Fibroblast of skin of back (primary cell): ENCODE measurements at regions not wholly inside any gene's neighbourhood (a gene's known extent, or its start where the extent isn't known, plus 50 kb on each side); places are given as distances from the start of the nearest gene placed in this dataset.
"Not testable (repeated sequence)": the region's sequence is repeated elsewhere in the genome, so short reads cannot be mapped to it uniquely, and the experiment has no call there.

Source experiments
- DNase-seq: peaks from one replicate; pipeline ENCODE4 v3.0.0-alpha.2; 2013

- no peak for DNase-seq
These were observed 50.6 kb upstream of the SLC44A3 start for GRCh38 chr1:94769551-94769950.

- DNase-seq: no peak
These were observed 52.1 kb upstream of the SLC44A3 start for GRCh38 chr1:94768036-94768435.

GRCh38 chr1:94765958-94766357 is 54.2 kb upstream of the SLC44A3 start:
- no peak for DNase-seq

- DNase-seq: no peak
These were observed 61.0 kb upstream of the SLC44A3 start for GRCh38 chr1:94759188-94759587.

GRCh38 chr1:94757931-94758330 is 62.2 kb upstream of the SLC44A3 start:
- no peak for DNase-seq

- peak; percentile 92 for DNase-seq
These were observed 64.5 kb upstream of the SLC44A3 start for GRCh38 chr1:94755675-94756074.

GRCh38 chr1:94755016-94755415 is 65.1 kb upstream of the SLC44A3 start:
- DNase-seq: not testable (repeated sequence)

- DNase-seq: no peak
These were observed 65.6 kb upstream of the SLC44A3 start for GRCh38 chr1:94754570-94754969.

- no peak for DNase-seq
These were observed 66.1 kb upstream of the SLC44A3 start for GRCh38 chr1:94754095-94754494.

GRCh38 chr1:94753171-94753972 is 66.8 kb upstream of the SLC44A3 start:
- DNase-seq: no peak

GRCh38 chr1:94751483-94751882 is 68.7 kb upstream of the SLC44A3 start:
- DNase-seq: not testable (repeated sequence)

- DNase-seq: no peak
These were observed 73.3 kb upstream of the SLC44A3 start for GRCh38 chr1:94746635-94747525.

GRCh38 chr1:94745742-94746141 is 74.4 kb upstream of the SLC44A3 start:
- no peak for DNase-seq

GRCh38 chr1:94743862-94744261 is 76.3 kb upstream of the SLC44A3 start:
- no peak for DNase-seq

GRCh38 chr1:94741996-94742395 is 78.2 kb upstream of the SLC44A3 start:
- DNase-seq: no peak

GRCh38 chr1:94741510-94741909 is 78.6 kb upstream of the SLC44A3 start:
- no peak for DNase-seq

- peak; percentile 95 for DNase-seq
These were observed 80.6 kb upstream of the SLC44A3 start for GRCh38 chr1:94739521-94740061.

- DNase-seq: no peak
These were observed 81.8 kb upstream of the SLC44A3 start for GRCh38 chr1:94738371-94738770.

- peak; percentile 50 for DNase-seq
These were observed 82.8 kb upstream of the SLC44A3 start for GRCh38 chr1:94737124-94737998.

GRCh38 chr1:94736549-94736948 is 83.6 kb upstream of the SLC44A3 start:
- no peak for DNase-seq

- DNase-seq: no peak
These were observed 84.1 kb upstream of the SLC44A3 start for GRCh38 chr1:94736073-94736472.
